ENCODE measurements at regions not wholly inside any gene's neighbourhood (a gene's known extent, or its start where the extent isn't known, plus 50 kb on each side); places are given as distances from the start of the nearest gene placed in this dataset.

GRCh38 chr13:72514146-72514545, 213.3 kb downstream of the MZT1 start:
- Mint-ChIP-seq H3K27ac (no peak overlapping the region), H3K9me3 (ENCODE audit: insufficient read depth) (no peaks in the 10 kb centered on the region), H3K36me3 (ENCODE audit: low read depth) (no peaks in the 10 kb centered on the region), H3K4me1 (ENCODE audit: low read depth) (no peaks in the 10 kb centered on the region), H3K4me3 (no peak overlapping the region), H3K27me3 (ENCODE audit: low read depth) (no peaks in the 10 kb centered on the region)
- DNase-seq (no peak), ATAC-seq (no peak)
- POLR2A ChIA-PET, result no interaction called here
- CTCF ChIA-PET, result no interaction called here

DNA sequence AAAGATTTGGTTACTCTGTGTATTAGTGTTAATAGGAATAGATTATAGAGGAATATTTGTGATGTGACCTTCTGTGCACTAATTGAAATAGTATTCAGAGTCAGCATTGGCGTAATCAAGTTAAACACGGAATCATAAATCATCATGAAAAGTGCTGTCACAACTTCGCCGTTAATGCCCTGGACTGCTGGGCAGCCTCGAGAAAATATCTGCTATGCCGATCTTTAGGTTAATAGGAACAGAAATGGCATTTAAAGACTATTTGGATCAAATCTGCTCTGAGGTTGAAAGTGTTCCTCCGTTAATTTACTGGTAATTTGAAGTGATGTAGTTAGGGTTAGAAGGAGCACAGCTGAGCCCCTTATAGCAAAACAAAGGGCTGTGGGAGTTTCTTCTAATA, 219.0 kb downstream of the MZT1 start:
- no peak for DNase-seq
- H3K4me1 Mint-ChIP-seq (ENCODE audit: low read depth), result no peaks in the 10 kb centered on the region
- H3K27me3 Mint-ChIP-seq (ENCODE audit: low read depth), result no peaks in the 10 kb centered on the region
- no peaks in the 10 kb centered on the region for H3K9me3 Mint-ChIP-seq (ENCODE audit: insufficient read depth)
- no peak for ATAC-seq
- CTCF ChIA-PET, result no interaction called here
- POLR2A ChIA-PET, result no interaction called here
- no peak overlapping the region for H3K4me3 Mint-ChIP-seq
- no peak overlapping the region for H3K27ac Mint-ChIP-seq
- no peaks in the 10 kb centered on the region for H3K36me3 Mint-ChIP-seq (ENCODE audit: low read depth)

DNA sequence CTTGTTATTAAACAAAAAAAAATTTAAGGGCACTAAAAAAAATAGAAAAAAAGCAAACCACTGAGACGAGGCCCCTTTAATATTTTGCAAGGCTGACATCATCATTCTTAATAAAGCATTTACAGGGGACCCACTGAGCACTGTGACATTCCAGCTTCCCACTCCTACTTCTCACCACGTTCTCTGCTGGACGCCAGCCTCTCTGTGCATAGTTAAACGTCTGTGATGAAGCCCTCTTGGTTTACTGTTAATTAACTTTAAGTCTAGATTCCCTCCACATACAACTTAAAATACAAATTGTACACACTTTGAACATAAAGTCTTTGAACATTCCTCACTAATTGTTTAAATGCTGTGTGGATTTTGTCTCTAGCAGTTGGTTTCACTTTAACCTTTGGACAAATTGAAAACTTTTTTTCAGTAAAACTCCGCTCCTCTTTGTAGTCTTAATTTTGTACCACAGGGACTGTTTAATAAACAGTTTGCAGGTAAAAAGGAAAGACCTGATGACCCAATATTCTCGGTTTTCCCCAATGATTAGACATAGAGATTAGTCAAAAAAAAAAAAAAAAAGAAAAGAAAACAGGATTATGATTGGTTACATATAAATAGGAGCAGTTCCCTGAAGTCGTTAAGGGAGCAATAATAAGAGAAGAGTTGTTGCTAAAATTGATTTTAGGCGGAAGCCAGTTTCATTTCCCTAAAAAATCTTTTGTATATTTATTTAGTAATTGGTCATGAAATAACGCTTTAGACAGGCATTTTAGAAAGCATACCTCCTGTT, 219.8 kb downstream of the MZT1 start:
- H3K4me1 Mint-ChIP-seq (ENCODE audit: low read depth), result no peaks in the 10 kb centered on the region
- H3K4me3 Mint-ChIP-seq, result no peak overlapping the region
- ChIA-PET CTCF (no interaction called here), POLR2A (no interaction called here)
- no peaks in the 10 kb centered on the region for H3K27me3 Mint-ChIP-seq (ENCODE audit: low read depth)
- no peak for DNase-seq
- H3K27ac Mint-ChIP-seq, result no peak overlapping the region
- H3K9me3 Mint-ChIP-seq (ENCODE audit: insufficient read depth), result no peaks in the 10 kb centered on the region
- no peaks in the 10 kb centered on the region for H3K36me3 Mint-ChIP-seq (ENCODE audit: low read depth)
- no peak for ATAC-seq

- ATAC-seq, result no peak
- no peaks in the 10 kb centered on the region for H3K36me3 Mint-ChIP-seq (ENCODE audit: low read depth)
- no peaks in the 10 kb centered on the region for H3K9me3 Mint-ChIP-seq (ENCODE audit: insufficient read depth)
- H3K27ac Mint-ChIP-seq, result no peak overlapping the region
- no peak overlapping the region for H3K4me3 Mint-ChIP-seq
- H3K27me3 Mint-ChIP-seq (ENCODE audit: low read depth), result no peaks in the 10 kb centered on the region
- no peak for DNase-seq
- POLR2A ChIA-PET, result no interaction called here
- no peaks in the 10 kb centered on the region for H3K4me1 Mint-ChIP-seq (ENCODE audit: low read depth)
- CTCF ChIA-PET, result no interaction called here
Measured at GRCh38 chr13:72506706-72507105, 220.7 kb downstream of the MZT1 start.

- ATAC-seq, result no peak
- ChIA-PET CTCF (no interaction called here), POLR2A (no interaction called here)
- DNase-seq, result no peak
- H3K27me3 Mint-ChIP-seq (ENCODE audit: low read depth), result no peaks in the 10 kb centered on the region
- H3K27ac Mint-ChIP-seq, result no peak overlapping the region
- H3K4me1 Mint-ChIP-seq (ENCODE audit: low read depth), result no peaks in the 10 kb centered on the region
- no peaks in the 10 kb centered on the region for H3K9me3 Mint-ChIP-seq (ENCODE audit: insufficient read depth)
- H3K4me3 Mint-ChIP-seq, result no peak overlapping the region
- H3K36me3 Mint-ChIP-seq (ENCODE audit: low read depth), result no peaks in the 10 kb centered on the region
Measured at GRCh38 chr13:72505376-72505775, 222.1 kb downstream of the MZT1 start.

DNA sequence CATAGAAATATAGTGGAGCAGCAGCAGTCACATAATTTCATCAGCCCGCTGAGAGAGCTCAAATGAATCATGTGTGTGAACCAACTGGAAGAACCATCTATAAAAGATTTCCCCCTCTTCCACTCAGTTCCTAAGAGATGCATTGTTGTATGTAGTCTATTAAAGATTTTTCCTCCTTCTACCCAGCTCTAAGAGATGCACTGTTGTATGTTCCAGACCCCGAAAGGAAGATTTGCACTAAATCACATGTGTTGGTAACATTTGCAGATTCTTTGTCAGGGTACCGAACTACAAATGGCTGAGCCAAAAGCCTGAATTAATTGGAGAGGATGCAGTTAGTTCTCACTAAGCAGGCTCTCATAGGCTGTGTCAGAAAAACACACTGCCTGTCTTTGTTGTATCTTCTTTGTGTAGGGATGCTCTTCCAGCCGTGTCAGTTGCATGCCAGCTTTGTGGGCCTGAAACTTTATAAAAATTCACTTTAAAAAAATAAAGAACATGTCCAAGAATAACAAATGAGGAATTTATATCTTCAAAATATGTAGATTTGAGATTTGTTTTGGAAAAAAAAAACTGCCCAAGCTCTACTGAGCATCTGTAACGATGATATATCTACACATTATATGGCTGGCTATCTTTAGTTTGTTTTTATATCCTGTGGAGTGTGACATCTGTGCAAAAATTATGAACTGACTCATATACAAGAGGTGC, 223.1 kb downstream of the MZT1 start:
- ChIA-PET POLR2A (no interaction called here), CTCF (no interaction called here)
- H3K4me1 Mint-ChIP-seq (ENCODE audit: low read depth), result no peaks in the 10 kb centered on the region
- no peaks in the 10 kb centered on the region for H3K9me3 Mint-ChIP-seq (ENCODE audit: insufficient read depth)
- no peak overlapping the region for H3K27ac Mint-ChIP-seq
- DNase-seq (no peak), ATAC-seq (no peak)
- no peak overlapping the region for H3K4me3 Mint-ChIP-seq
- H3K36me3 Mint-ChIP-seq (ENCODE audit: low read depth), result no peaks in the 10 kb centered on the region
- H3K27me3 Mint-ChIP-seq (ENCODE audit: low read depth), result no peaks in the 10 kb centered on the region

GRCh38 chr13:72500851-72501250, 226.6 kb downstream of the MZT1 start:
- Mint-ChIP-seq H3K9me3 (ENCODE audit: insufficient read depth) (no peaks in the 10 kb centered on the region), H3K27ac (no peak overlapping the region), H3K4me3 (no peak overlapping the region), H3K36me3 (ENCODE audit: low read depth) (no peaks in the 10 kb centered on the region), H3K4me1 (ENCODE audit: low read depth) (no peaks in the 10 kb centered on the region), H3K27me3 (ENCODE audit: low read depth) (no peaks in the 10 kb centered on the region)
- ATAC-seq (no peak), DNase-seq (no peak)
- POLR2A ChIA-PET, result no interaction called here
- CTCF ChIA-PET, result no interaction called here

- no peak overlapping the region for H3K27ac Mint-ChIP-seq
- H3K4me1 Mint-ChIP-seq (ENCODE audit: low read depth), result no peaks in the 10 kb centered on the region
- ChIA-PET CTCF (no interaction called here), POLR2A (no interaction called here)
- no peak overlapping the region for H3K4me3 Mint-ChIP-seq
- DNase-seq (no peak), ATAC-seq (no peak)
- H3K27me3 Mint-ChIP-seq (ENCODE audit: low read depth), result no peaks in the 10 kb centered on the region
- H3K9me3 Mint-ChIP-seq (ENCODE audit: insufficient read depth), result no peaks in the 10 kb centered on the region
- H3K36me3 Mint-ChIP-seq (ENCODE audit: low read depth), result no peaks in the 10 kb centered on the region
Measured at GRCh38 chr13:72495681-72496080, 231.7 kb downstream of the MZT1 start.

DNA sequence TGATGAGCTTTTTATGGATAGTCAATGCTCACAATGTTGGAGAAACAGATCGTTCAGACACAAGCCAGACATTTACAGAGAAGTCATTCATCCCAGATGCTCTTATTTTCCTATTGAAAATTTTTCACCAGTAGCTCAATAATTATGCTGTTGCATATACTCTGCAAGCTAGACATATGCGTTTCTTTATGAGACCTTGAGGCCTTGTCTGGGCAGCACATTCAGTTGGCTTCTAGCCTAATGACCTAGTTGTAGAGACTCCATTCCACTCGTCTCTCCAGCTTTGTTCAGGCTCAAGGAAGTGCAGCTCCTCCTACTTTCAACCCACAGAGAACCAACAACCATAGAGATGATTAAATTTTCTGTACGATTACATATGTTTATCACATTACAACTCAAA, 237.7 kb downstream of the MZT1 start:
- ChIA-PET CTCF (no interaction called here), POLR2A (no interaction called here)
- Mint-ChIP-seq H3K9me3 (ENCODE audit: insufficient read depth) (no peaks in the 10 kb centered on the region), H3K27me3 (ENCODE audit: low read depth) (no peaks in the 10 kb centered on the region), H3K4me3 (no peak overlapping the region), H3K36me3 (ENCODE audit: low read depth) (no peaks in the 10 kb centered on the region), H3K4me1 (ENCODE audit: low read depth) (no peaks in the 10 kb centered on the region), H3K27ac (no peak overlapping the region)
- ATAC-seq (no peak), DNase-seq (no peak)

GRCh38 chr13:72473321-72473720, 254.1 kb downstream of the MZT1 start:
- ATAC-seq (no peak), DNase-seq (no peak)
- H3K36me3 Mint-ChIP-seq (ENCODE audit: low read depth), result no peaks in the 10 kb centered on the region
- H3K4me3 Mint-ChIP-seq, result no peak overlapping the region
- CTCF ChIA-PET, result no interaction called here
- H3K27ac Mint-ChIP-seq, result no peak overlapping the region
- POLR2A ChIA-PET, result no interaction called here
- no peaks in the 10 kb centered on the region for H3K9me3 Mint-ChIP-seq (ENCODE audit: insufficient read depth)
- H3K4me1 Mint-ChIP-seq (ENCODE audit: low read depth), result no peaks in the 10 kb centered on the region
- H3K27me3 Mint-ChIP-seq (ENCODE audit: low read depth), result no peaks in the 10 kb centered on the region

GRCh38 chr13:72469906-72470305, 257.5 kb downstream of the MZT1 start:
- POLR2A ChIA-PET, result no interaction called here
- CTCF ChIA-PET, result no interaction called here
- no peaks in the 10 kb centered on the region for H3K27me3 Mint-ChIP-seq (ENCODE audit: low read depth)

DNA sequence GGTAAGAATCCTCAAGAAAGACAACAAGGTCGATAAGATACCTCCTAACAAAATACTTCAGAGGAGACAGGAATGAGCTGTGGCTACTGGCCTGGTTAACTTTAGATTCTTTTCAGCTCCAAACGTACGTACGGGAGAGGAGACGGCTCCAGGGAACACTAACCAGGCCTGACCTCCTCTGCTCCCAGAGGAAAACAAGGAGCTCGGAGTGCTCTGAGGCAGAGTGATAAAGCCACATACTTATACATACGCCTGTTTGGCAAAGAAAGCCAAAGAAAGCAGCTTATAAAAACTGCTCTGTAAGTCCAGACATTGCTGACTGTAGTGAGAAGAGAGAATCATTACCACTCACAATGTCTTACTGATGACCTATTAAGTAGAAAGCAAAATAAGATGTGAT, 263.9 kb downstream of the MZT1 start:
- H3K4me3 Mint-ChIP-seq, result no peak overlapping the region
- H3K4me1 Mint-ChIP-seq (ENCODE audit: low read depth), result no peaks in the 10 kb centered on the region
- ATAC-seq (no peak), DNase-seq (no peak)
- no peaks in the 10 kb centered on the region for H3K36me3 Mint-ChIP-seq (ENCODE audit: low read depth)
- ChIA-PET CTCF (no interaction called here), POLR2A (no interaction called here)
- H3K27me3 Mint-ChIP-seq (ENCODE audit: low read depth), result no peaks in the 10 kb centered on the region
- no peaks in the 10 kb centered on the region for H3K9me3 Mint-ChIP-seq (ENCODE audit: insufficient read depth)
- H3K27ac Mint-ChIP-seq, result no peak overlapping the region

More at GRCh38 chr13:72469906-72470305, 257.5 kb downstream of the MZT1 start:
- no peak overlapping the region for H3K4me3 Mint-ChIP-seq
- ATAC-seq (no peak), DNase-seq (no peak)
- no peaks in the 10 kb centered on the region for H3K4me1 Mint-ChIP-seq (ENCODE audit: low read depth)
- no peaks in the 10 kb centered on the region for H3K9me3 Mint-ChIP-seq (ENCODE audit: insufficient read depth)
- no peaks in the 10 kb centered on the region for H3K36me3 Mint-ChIP-seq (ENCODE audit: low read depth)
- H3K27ac Mint-ChIP-seq, result no peak overlapping the region

DNA sequence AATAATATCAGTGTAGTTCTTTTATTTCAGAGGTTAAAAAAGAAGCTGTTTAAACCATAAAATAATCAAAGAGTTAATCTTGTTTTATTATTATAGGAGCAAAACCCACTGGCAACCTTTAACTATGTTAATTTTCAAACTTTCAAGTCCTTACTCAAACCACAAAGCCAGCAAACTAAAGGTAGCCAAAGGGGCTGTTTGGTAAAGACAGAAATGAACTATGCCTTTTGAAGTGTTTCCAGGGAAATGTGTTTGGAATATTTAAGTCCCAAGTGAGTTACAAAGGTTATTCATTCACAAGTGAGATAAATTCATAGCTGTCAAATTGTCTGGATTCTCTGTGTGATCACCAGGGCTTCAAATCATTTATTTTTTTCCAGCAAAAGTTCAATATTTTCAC, 264.7 kb downstream of the MZT1 start:
- Mint-ChIP-seq H3K4me3 (no peak overlapping the region), H3K36me3 (ENCODE audit: low read depth) (no peaks in the 10 kb centered on the region), H3K27me3 (ENCODE audit: low read depth) (no peaks in the 10 kb centered on the region), H3K27ac (no peak overlapping the region), H3K4me1 (ENCODE audit: low read depth) (no peaks in the 10 kb centered on the region), H3K9me3 (ENCODE audit: insufficient read depth) (no peaks in the 10 kb centered on the region)
- CTCF ChIA-PET, result no interaction called here
- ATAC-seq (no peak), DNase-seq (no peak)
- POLR2A ChIA-PET, result no interaction called here
